ENCODE measurements at regions not wholly inside any gene's neighbourhood (a gene's known extent, or its start where the extent isn't known, plus 50 kb on each side); places are given as distances from the start of the nearest gene placed in this dataset.

DNA sequence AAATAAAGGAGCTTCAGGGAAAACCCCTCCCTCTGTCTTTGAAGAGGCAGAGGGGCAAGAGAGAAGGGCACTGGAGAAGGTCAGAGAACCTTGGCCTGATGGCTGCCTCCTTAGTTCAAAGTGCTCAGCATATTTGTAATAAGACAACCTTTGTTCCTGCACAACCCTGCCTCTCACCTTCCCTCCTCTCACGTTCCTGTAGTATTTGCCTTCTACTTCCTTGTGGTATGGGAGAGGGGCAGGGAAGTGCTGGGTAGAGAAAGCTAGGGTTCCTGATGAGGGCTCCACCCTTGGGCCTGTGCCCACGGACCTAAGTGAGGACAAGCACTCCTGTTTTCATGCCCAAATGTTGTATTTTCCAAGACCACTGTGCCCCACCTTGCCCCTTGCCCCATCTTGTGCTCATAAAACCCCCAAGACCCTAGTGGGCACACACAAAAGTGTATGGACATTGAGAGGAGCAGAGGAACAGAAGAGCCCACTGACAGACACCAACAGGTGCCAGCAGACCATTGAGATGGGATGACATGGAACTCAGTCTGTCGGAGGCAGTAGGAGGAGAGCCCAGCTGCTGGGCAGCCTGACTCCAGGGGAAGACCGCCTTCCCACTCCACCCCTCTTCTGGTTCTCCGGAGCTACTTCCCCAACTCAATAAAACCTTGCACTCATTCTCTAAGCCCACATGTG is 261.5 kb upstream of the CCDC196 start:
- WGBS, 2 experiments (ENCODE audit: extremely low coverage in 2 of 2, insufficient read length in 1 of 2) = no CpG with 5 or more reads among the region's 5 CpGs
- Histone ChIP-seq H3K9me3 (ENCODE audit: control insufficient read depth, insufficient read depth, low read length) (peaks cover 9% of the 10 kb centered on the region; the same call in 1 of the 2 replicates), H4K5ac (ENCODE audit: low read depth, low read length) (no peak overlapping the region), H3K4me1 (ENCODE audit: control insufficient read depth, insufficient read depth, low read length) (no peaks in the 10 kb centered on the region), H3K4ac (ENCODE audit: low read depth, low read length) (no peak overlapping the region), H3K79me1 (ENCODE audit: low read depth in 1 of 2, low read length in 2 of 2) (no peaks in the 10 kb centered on the region), H3K4me3 (ENCODE audit: insufficient read depth, low read depth, low read length) (no peak overlapping the region), H2AK5ac (ENCODE audit: low read depth, low read length) (no peak overlapping the region), H2AK9ac (replicated peaks; ENCODE audit: low read depth, low read length, poor library complexity) (no peak overlapping the region), H2BK5ac (ENCODE audit: low read depth, low read length, poor library complexity, severe bottlenecking) (no peak overlapping the region), H2BK15ac (ENCODE audit: low read depth, low read length) (no peak overlapping the region), H3K27me3 (ENCODE audit: control insufficient read depth, insufficient read depth, low read length) (no peaks in the 10 kb centered on the region), H2BK20ac (ENCODE audit: low read depth, low read length) (no peak overlapping the region), H3K9ac (ENCODE audit: low read depth, low read length) (no peak overlapping the region), H3K36me3 (ENCODE audit: control insufficient read depth, insufficient read depth, low read length) (no peaks in the 10 kb centered on the region), H4K91ac (ENCODE audit: insufficient read depth, low read depth, low read length) (no peak overlapping the region), H3K9me1 (ENCODE audit: insufficient read depth, low read length) (no peaks in the 10 kb centered on the region), H4K20me1 (ENCODE audit: insufficient read depth, low read length) (no peaks in the 10 kb centered on the region), H3K14ac (replicated peaks; ENCODE audit: low read depth, low read length) (no peak overlapping the region), H3K27ac (ENCODE audit: insufficient read depth, low read length) (no peak overlapping the region), H3K18ac (ENCODE audit: low read depth, low read length) (no peak overlapping the region), H3K4me2 (ENCODE audit: low read depth, low read length) (no peak overlapping the region), H2AFZ (replicated peaks; ENCODE audit: low read length, poor library complexity) (no peak overlapping the region), H2BK120ac (ENCODE audit: low read depth, low read length) (no peak overlapping the region), H3K56ac (ENCODE audit: extremely low read depth, insufficient read depth, low read length) (no peak overlapping the region), H4K8ac (ENCODE audit: low read depth in 2 of 2, low read length in 2 of 2) (no peak overlapping the region), H3K23ac (ENCODE audit: low read depth, low read length) (no peak overlapping the region)
- no peak for TF ChIP-seq MXI1 (IDR thresholded peaks at IDR 0.05; ENCODE audit: borderline replicate concordance, low read depth, low read length)
- no peak for TF ChIP-seq MAFK (IDR thresholded peaks at IDR 0.05; ENCODE audit: low read depth, low read length)
- TF ChIP-seq CHD1 (IDR thresholded peaks at IDR 0.05; ENCODE audit: low read depth, low read length) = no peak
- TF ChIP-seq CEBPB (IDR thresholded peaks at IDR 0.05; ENCODE audit: low read depth, low read length) = no peak
- dilution Hi-C loops (cut with HindIII; ENCODE audit: low sequenced_read_pairs, unreplicated experiment) (no loop called here), intact Hi-C loops (cut with micrococcal nuclease) (no loop called here), in situ Hi-C loops (cut with MboI; ENCODE audit: low sequenced_read_pairs) (no loop called here)
- DNase-seq (no peak), ATAC-seq (ENCODE audit: low read depth) (no peak)
- no TSS peak for BruUV-seq (replicated peaks)
- POLR2A ChIA-PET (ENCODE audit: unreplicated experiment) = no interaction called here
- CTCF ChIA-PET = no interaction called here
